Lung microvascular endothelial cell (primary cell): ENCODE measurements at regions not wholly inside any gene's neighbourhood (a gene's known extent, or its start where the extent isn't known, plus 50 kb on each side); places are given as distances from the start of the nearest gene placed in this dataset.

Experiments
- DNase-seq, 2 donors: peaks; one replicate each; pipeline versions ENCODE4 v3.0.0 to v3.0.0-alpha.2; 2010; ENCODE audit warnings: low read depth in 2 of 2

DNA sequence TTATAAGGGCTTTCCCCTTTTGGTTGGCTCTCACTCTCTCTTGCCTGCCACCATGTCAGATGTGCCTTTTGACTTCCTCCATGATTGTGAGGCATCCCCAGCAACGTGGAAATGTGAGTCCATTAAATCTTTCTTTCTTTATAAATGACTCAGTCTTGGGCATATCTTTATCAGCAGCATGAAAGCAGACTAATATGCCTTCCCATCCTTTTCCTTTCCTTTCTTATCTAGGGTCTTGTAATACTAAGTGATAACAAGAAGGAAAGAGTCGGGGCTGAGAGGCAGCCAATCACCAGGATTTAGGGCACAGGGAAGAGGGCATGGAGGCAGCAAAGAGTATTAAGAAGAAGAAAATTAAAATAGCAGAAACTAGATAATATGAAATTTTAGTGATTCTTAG is 62.0 kb upstream of the JCAD start:
- no peak for DNase-seq

DNA sequence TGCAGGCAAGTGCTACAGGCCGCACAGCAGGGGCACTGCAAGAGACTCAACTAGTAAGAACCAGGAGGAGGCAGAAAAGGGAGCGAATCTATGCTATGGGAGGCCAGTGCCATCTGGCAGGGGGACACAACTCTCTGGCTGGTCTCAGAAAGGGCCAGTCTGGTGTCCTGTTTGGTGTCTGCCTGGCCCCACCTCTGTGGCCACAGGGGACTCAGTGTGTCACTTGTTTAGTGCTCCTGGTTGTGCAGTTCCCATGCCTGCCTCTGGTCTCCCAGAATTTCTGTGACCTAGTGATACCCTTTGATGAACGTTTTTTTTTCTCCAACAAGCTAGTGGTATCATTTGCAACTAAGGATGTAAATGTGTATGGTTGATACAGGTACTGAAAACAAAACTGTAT is 59.2 kb upstream of the JCAD start:
- no peak for DNase-seq

- DNase-seq, result no peak
Measured at GRCh38 chr10:30117812-30118501, 58.6 kb upstream of the JCAD start.

GRCh38 chr10:30116041-30116491 is 56.7 kb upstream of the JCAD start:
- DNase-seq, result no peak

DNA sequence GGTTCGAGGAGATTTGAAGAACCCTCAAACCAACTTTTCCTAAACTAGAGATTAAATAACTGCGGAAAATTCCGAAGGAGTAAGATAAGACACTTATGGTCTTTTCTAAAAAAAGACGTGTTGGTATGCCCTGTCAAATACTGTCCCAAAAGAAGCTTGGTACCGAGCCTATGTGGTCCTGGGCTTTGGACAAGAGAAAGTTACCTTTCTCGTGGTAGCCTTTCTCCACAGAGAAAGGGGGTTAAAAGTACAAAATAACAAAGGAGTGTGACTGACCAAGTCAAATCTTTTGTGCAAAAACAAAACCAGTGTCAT is 56.2 kb upstream of the JCAD start:
- DNase-seq, result no peak

GRCh38 chr10:30114881-30115625 is 55.7 kb upstream of the JCAD start:
- DNase-seq, result peak; percentile 51 to 57

GRCh38 chr10:30114401-30114800 is 55.0 kb upstream of the JCAD start:
- DNase-seq, result peak in 1 of 2 donors; percentile 71

DNA sequence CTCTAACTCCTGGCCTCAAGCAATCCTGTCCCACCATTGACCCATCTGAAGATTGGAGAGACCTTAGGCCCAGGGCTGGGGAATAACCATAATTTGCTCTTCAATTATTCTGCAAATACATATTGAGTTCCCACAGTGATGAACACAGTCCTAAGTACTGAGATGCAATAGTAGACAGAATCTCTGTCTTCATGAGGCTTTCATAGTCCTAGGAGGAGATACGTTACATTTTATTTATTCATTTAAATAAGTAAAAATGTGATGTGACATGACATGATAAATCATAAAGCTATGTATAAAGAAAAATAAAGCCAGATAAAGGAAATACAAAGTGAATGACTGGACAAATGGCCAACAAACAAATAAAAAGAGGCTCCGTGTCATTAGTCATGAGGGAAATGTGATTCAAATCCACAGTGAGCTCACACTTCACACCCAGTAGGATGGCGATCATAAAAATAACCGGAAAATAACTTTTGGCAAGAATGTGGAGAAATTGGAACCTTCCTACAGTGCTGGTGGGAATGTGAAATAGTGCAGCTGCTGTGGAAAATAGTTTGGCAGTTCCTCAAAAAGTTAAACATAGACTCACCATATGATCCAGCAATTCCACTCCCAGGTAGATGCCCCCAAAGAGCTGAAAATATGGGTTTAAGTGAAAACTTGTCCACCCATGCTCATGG is 52.1 kb upstream of the JCAD start:
- peak; percentile 96 to 98 for DNase-seq
